Body of pancreas (tissue), 4 donors: ENCODE measurements at regions not wholly inside any gene's neighbourhood (a gene's known extent, or its start where the extent isn't known, plus 50 kb on each side); places are given as distances from the start of the nearest gene placed in this dataset.

Experiments
- ATAC-seq: fragments of 150-250 bp; one replicate; pipeline ENCODE4 v1.9.1; 2016
- DNase-seq, 4 donors: peaks; one replicate each; pipeline ENCODE4 v3.0.0-alpha.2; 2019
- H3K27ac ChIP-seq, 4 donors: fragments of 200-600 bp; sonication (generic); 1 replicate in 3 of 4; 2 replicates in 1 of 4; pipeline versions ENCODE4 v1.5.1 to v1.6.1; 2016 to 2019; ENCODE audit warnings: mild to moderate bottlenecking in 1 of 4, mixed read lengths in 1 of 4, moderate library complexity in 1 of 4
- H3K27me3 ChIP-seq, 2 donors: fragments of 200-600 bp; sonication (generic); one replicate each; pipeline ENCODE4 v1.6.0; 2016; ENCODE audit warnings: mild to moderate bottlenecking in 1 of 2
- H3K36me3 ChIP-seq, 2 donors: fragments of 200-600 bp; sonication (generic); replicated peaks in 1 of 2; 2 replicates each; pipeline ENCODE4 v1.5.1; 2016; ENCODE audit warnings: low read depth in 2 of 2; ENCODE audit not compliant: insufficient read depth in 1 of 2
- H3K4me1 ChIP-seq: fragments of 200-600 bp; sonication (generic); one replicate; pipeline ENCODE4 v1.6.0; 2016
- H3K4me3 ChIP-seq, 2 donors: fragments of 200-600 bp; sonication (generic); 1 replicate in 1 of 2; 2 replicates in 1 of 2; pipeline ENCODE4 v1.5.1; 2016 to 2019
- H3K9me3 ChIP-seq, 3 donors: fragments of 200-600 bp; sonication (generic); 1 replicate in 2 of 3; 2 replicates in 1 of 3; pipeline ENCODE4 v1.5.1; 2016
- CTCF ChIP-seq, 7 experiments: fragments of 450-650 bp in 4 of 7; fragments of 200-600 bp in 3 of 7; sonication (generic) in 3 of 7; IDR thresholded peaks; one replicate each; pipeline ENCODE4 v1.5.1; 2016 to 2019; ENCODE audit warnings: antibody characterized with exemption in 7 of 7
- POLR2A ChIP-seq, 3 donors: fragments of 450-650 bp; IDR thresholded peaks; one replicate each; pipeline ENCODE4 v1.6.1; 2016; ENCODE audit warnings: antibody characterized with exemption in 3 of 3, mild to moderate bottlenecking in 2 of 3
- WGBS, 2 donors: methylation state at CpG; one replicate each; pipeline ENCODE4 v1.1.5; 2017; 5-methylcytosine and 5-hydroxymethylcytosine counted together
- intact Hi-C: fragments of 100-400 bp; cut with DNase I; formaldehyde crosslinking; loops from one replicate; pipeline ENCODE4 v1.15.1; 2023

GRCh38 chr1:108082738-108083562 lies 117.2 kb downstream of the SLC25A24 start:
- H3K9me3 ChIP-seq, result no peaks in the 10 kb centered on the region
- no peak for TF ChIP-seq POLR2A (IDR thresholded peaks at IDR 0.05)
- TF ChIP-seq CTCF (IDR thresholded peaks at IDR 0.05), result no peak
- H3K4me3 ChIP-seq, result no peak overlapping the region
- no peaks in the 10 kb centered on the region for H3K27me3 ChIP-seq
- H3K4me1 ChIP-seq, result no peaks in the 10 kb centered on the region
- WGBS, 2 donors, result 36 to 38% methylated on average over 4 of the region's 4 CpGs
- ATAC-seq, result no peak
- H3K36me3 ChIP-seq, result no peaks in the 10 kb centered on the region
- H3K27ac ChIP-seq, result no peak overlapping the region
- DNase-seq, result no peak
- intact Hi-C loops, result no loop called here

- Histone ChIP-seq H3K27ac (no peak overlapping the region), H3K9me3 (no peaks in the 10 kb centered on the region), H3K4me3 (no peak overlapping the region), H3K36me3 (no peaks in the 10 kb centered on the region), H3K4me1 (no peaks in the 10 kb centered on the region), H3K27me3 (no peaks in the 10 kb centered on the region)
- ATAC-seq, result no peak
- intact Hi-C loops, result no loop called here
- no peak for TF ChIP-seq CTCF (IDR thresholded peaks at IDR 0.05)
- no peak for TF ChIP-seq POLR2A (IDR thresholded peaks at IDR 0.05)
- WGBS, 2 donors, result 71 to 75% methylated on average over 4 of the region's 4 CpGs
- DNase-seq, result no peak
These were observed 117.0 kb upstream of the VAV3 start for GRCh38 chr1:108082001-108082400.

- Histone ChIP-seq H3K36me3 (no peaks in the 10 kb centered on the region), H3K9me3 (no peaks in the 10 kb centered on the region), H3K4me3 (no peak overlapping the region), H3K4me1 (no peaks in the 10 kb centered on the region), H3K27ac (no peak overlapping the region), H3K27me3 (no peaks in the 10 kb centered on the region)
- intact Hi-C loops, result no loop called here
- ATAC-seq, result no peak
- no peak for DNase-seq
- no peak for TF ChIP-seq POLR2A (IDR thresholded peaks at IDR 0.05)
- TF ChIP-seq CTCF (IDR thresholded peaks at IDR 0.05), result no peak
These were observed 115.5 kb upstream of the VAV3 start for GRCh38 chr1:108080448-108080847.

GRCh38 chr1:108079440-108080025 lies 114.6 kb upstream of the VAV3 start:
- no peak for DNase-seq
- Histone ChIP-seq H3K36me3 (no peaks in the 10 kb centered on the region), H3K27me3 (no peaks in the 10 kb centered on the region), H3K27ac (no peak overlapping the region), H3K9me3 (no peaks in the 10 kb centered on the region), H3K4me1 (no peaks in the 10 kb centered on the region), H3K4me3 (no peak overlapping the region)
- ATAC-seq, result no peak
- WGBS, 2 donors, result 15 to 20% methylated on average over 6 of the region's 6 CpGs
- no peak for TF ChIP-seq POLR2A (IDR thresholded peaks at IDR 0.05)
- TF ChIP-seq CTCF (IDR thresholded peaks at IDR 0.05), result no peak
- intact Hi-C loops, result no loop called here

GRCh38 chr1:108077991-108078390 lies 113.0 kb upstream of the VAV3 start:
- Histone ChIP-seq H3K36me3 (no peaks in the 10 kb centered on the region), H3K9me3 (no peaks in the 10 kb centered on the region), H3K4me1 (no peaks in the 10 kb centered on the region), H3K27me3 (no peaks in the 10 kb centered on the region), H3K27ac (no peak overlapping the region), H3K4me3 (no peak overlapping the region)
- ATAC-seq, result no peak
- WGBS, 2 donors, result 46 to 53% methylated on average over 2 of the region's 2 CpGs
- no peak for TF ChIP-seq CTCF (IDR thresholded peaks at IDR 0.05)
- no peak for TF ChIP-seq POLR2A (IDR thresholded peaks at IDR 0.05)
- DNase-seq, result no peak
- intact Hi-C loops, result no loop called here
